Heart left ventricle (tissue), 16 donors: ENCODE measurements at regions not wholly inside any gene's neighbourhood (a gene's known extent, or its start where the extent isn't known, plus 50 kb on each side); places are given as distances from the start of the nearest gene placed in this dataset.

Source experiments
- ATAC-seq, 4 donors: fragments of 200-7000 bp; cut with Tn5 transposase; one replicate each; pipeline ENCODE4 v1.9.1; 2020 to 2022; ENCODE audit warnings: moderate library complexity in 4 of 4, mild to moderate bottlenecking in 3 of 4, moderate number of reproducible peaks in 1 of 4
- DNase-seq, 5 donors: peaks; one replicate each; pipeline ENCODE4 v3.0.0-alpha.2; 2020
- H3K27ac ChIP-seq, 12 donors: fragments of 200-600 bp; sonication (generic) in 4 of 12; one replicate each; pipeline versions ENCODE4 v1.5.0 to v1.8.0; 2016 to 2022; ENCODE audit warnings: mild to moderate bottlenecking in 2 of 12
- H3K27me3 ChIP-seq, 9 donors: fragments of 200-600 bp; sonication (generic) in 2 of 9; one replicate each; pipeline versions ENCODE4 v1.5.1 to v1.8.0; 2016 to 2022; ENCODE audit warnings: mild to moderate bottlenecking in 3 of 9
- H3K36me3 ChIP-seq, 9 donors: fragments of 200-600 bp; sonication (generic) in 2 of 9; one replicate each; pipeline versions ENCODE4 v1.5.0 to v1.8.0; 2018 to 2022; ENCODE audit warnings: mild to moderate bottlenecking in 2 of 9
- H3K4me1 ChIP-seq, 12 donors: fragments of 200-600 bp; sonication (generic) in 4 of 12; one replicate each; pipeline versions ENCODE4 v1.5.0 to v1.8.0; 2016 to 2022; ENCODE audit warnings: mild to moderate bottlenecking in 3 of 12
- H3K4me3 ChIP-seq, 12 donors: fragments of 200-600 bp; sonication (generic) in 4 of 12; one replicate each; pipeline versions ENCODE4 v1.5.0 to v1.8.0; 2017 to 2022; ENCODE audit warnings: mild to moderate bottlenecking in 9 of 12, moderate library complexity in 4 of 12
- H3K9me3 ChIP-seq, 12 donors: fragments of 200-600 bp; sonication (generic) in 4 of 12; one replicate each; pipeline versions ENCODE4 v1.5.0 to v1.8.0; 2016 to 2022; ENCODE audit warnings: mild to moderate bottlenecking in 1 of 12
- POLR2A ChIP-seq, 2 donors: fragments of 450-650 bp; IDR thresholded peaks; one replicate each; pipeline ENCODE4 v1.6.1; 2017; ENCODE audit warnings: antibody characterized with exemption in 2 of 2, mild to moderate bottlenecking in 2 of 2, moderate library complexity in 2 of 2
- WGBS, 4 donors: extraction: QIAGEN DNeasy Blood & Tissue Kit in 2 of 4; methylation state at CpG; one replicate each; pipeline versions ENCODE4 v1.1.5 to v1.1.7; 2013 to 2018; 5-methylcytosine and 5-hydroxymethylcytosine counted together
- intact Hi-C, 10 donors: fragments of 100-400 bp; cut with DNase I; formaldehyde crosslinking; loops; one replicate each; pipeline versions ENCODE4 v1.11.1 to v1.14.2; 2022
- TF ChIP-seq, protein P1 (sequence below), 12 donors: fragments of 200-600 bp; sonication (generic) in 4 of 12; IDR thresholded peaks; one replicate each; pipeline versions ENCODE4 v1.5.0 to v1.8.0; 2018 to 2022; ENCODE audit warnings: antibody characterized with exemption in 12 of 12, mild to moderate bottlenecking in 5 of 12
- donor health status: ischemic (EF 13 %, LVEDD 7.1; RV severe dilation, severe dysfunction).
- donor health status: healthy with polysubstance abuse.
- donor health status: DM: no; HTN: yes; CAD: no.
- donor health status: DM: no; HTN: no; CAD: no.
- donor health status: ischemic (EF 25% LVEDD 6.9; RV normal size, moderate dysfunction).
- donor health status: ischemic (EF 25% LVEDD 5.7; RV mildly dilated, moderate dysfunction).
- donor health status: healthy.
- donor health status: DM: yes; HTN: yes; CAD: no.
- donor health status: ischemic (EF 35%, LVEDD 5.7; RV mildly dilated, moderate dysfunction).
- donor health status: nonischemic (EF 11% LVEDD 7.7; RV severe dilation, severe dysfunction).
- donor health status: DM: yes; HTN: yes; CAD: no.
- donor health status: PGD.
- donor health status: ischemic (EF 29% LVEDD 5.4; RV normal size, mild dysfunction).
- donor health status: nonischemic (EF 23%, LVEDD 6.1; RV moderate dilation, normal function).

DNA sequence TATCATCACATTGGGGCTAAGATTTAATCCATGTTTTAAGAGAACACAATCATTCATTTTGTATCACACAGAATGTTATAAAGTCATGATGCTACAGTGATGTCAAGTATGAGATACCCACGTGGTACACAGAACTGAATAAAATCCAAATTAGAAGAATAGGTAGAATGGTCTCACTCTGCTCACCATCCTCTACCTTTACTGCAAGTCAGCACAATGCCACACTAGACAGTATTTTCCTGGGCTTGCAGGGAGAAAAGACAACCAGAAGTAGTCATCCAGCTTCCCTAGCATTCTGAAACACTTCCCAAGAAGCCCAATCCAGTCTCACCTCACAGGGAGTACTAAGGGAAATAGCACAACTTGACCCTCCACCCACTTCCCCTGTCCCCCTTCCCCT is 856.2 kb upstream of the NRXN1 start:
- H3K4me3 ChIP-seq, result no peak overlapping the region
- TF ChIP-seq POLR2A (IDR thresholded peaks at IDR 0.05), result no peak
- TF ChIP-seq, protein P1, sequence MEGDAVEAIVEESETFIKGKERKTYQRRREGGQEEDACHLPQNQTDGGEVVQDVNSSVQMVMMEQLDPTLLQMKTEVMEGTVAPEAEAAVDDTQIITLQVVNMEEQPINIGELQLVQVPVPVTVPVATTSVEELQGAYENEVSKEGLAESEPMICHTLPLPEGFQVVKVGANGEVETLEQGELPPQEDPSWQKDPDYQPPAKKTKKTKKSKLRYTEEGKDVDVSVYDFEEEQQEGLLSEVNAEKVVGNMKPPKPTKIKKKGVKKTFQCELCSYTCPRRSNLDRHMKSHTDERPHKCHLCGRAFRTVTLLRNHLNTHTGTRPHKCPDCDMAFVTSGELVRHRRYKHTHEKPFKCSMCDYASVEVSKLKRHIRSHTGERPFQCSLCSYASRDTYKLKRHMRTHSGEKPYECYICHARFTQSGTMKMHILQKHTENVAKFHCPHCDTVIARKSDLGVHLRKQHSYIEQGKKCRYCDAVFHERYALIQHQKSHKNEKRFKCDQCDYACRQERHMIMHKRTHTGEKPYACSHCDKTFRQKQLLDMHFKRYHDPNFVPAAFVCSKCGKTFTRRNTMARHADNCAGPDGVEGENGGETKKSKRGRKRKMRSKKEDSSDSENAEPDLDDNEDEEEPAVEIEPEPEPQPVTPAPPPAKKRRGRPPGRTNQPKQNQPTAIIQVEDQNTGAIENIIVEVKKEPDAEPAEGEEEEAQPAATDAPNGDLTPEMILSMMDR (IDR thresholded peaks at IDR 0.05), result no peak
- intact Hi-C loops, result no loop called here

DNA sequence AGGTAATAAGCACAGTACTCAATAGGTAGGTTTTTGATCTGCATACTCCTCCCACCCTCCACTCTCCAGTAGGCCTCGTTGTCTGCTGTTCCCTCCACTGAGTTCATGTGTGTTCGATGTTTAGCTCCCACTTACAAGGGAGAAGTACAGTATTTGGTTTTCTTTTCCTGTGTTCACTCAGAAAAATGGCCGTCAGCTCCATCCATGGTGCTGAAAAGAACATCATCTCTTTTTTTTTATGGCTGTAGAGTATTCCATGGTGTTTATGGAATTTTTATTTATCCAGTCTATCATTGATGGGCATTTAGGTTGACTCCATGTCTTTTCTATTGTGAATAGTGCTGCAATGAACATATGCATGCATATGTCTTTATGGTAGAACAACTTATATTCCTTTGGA is 849.7 kb upstream of the NRXN1 start:
- H3K36me3 ChIP-seq, result no peaks in the 10 kb centered on the region
- TF ChIP-seq, protein P1 (IDR thresholded peaks at IDR 0.05), result no peak
- no peak for TF ChIP-seq POLR2A (IDR thresholded peaks at IDR 0.05)
- H3K27ac ChIP-seq, result no peak overlapping the region
- peaks cover 0 to 63% (median 11%) of the 10 kb centered on the region in 12 donors for H3K9me3 ChIP-seq
- ATAC-seq (no peak), DNase-seq (no peak)
- intact Hi-C loops, result no loop called here
- no peaks in the 10 kb centered on the region for H3K4me1 ChIP-seq
- no peaks in the 10 kb centered on the region for H3K27me3 ChIP-seq
- H3K4me3 ChIP-seq, result no peak overlapping the region
- 79 to 87% (median 82%) methylated on average over 3 of the region's 3 CpGs for whole genome bisulfite sequencing, 4 donors

More for the DNA sequence above, 856.2 kb upstream of the NRXN1 start:
- no peaks in the 10 kb centered on the region for H3K36me3 ChIP-seq
- no peaks in the 10 kb centered on the region for H3K4me1 ChIP-seq
- H3K9me3 ChIP-seq, result peaks cover 0 to 29% (median 3%) of the 10 kb centered on the region in 12 donors
- DNase-seq (no peak), ATAC-seq (no peak)
- H3K27me3 ChIP-seq, result no peaks in the 10 kb centered on the region
- H3K27ac ChIP-seq, result no peak overlapping the region
- 72 to 79% (median 74%) methylated on average over 1 of the region's 1 CpG for WGBS, 4 donors

DNA sequence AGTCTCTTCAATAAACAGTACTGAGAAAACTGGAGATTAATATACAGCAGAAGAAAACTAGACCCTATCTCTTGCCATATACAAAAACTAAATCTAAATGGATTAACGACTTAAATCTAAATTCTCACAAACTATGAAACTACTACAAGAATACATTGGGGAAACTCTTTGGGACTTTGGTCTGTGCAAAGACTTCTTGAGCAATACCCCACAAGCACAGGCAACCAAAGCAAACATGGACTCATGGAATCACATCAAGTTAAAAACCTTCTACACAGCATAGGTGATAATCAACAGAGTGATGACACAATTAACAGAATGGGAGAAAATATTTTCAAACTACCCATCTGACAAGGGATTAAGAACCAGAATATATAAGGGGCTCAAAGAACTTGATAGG is 848.2 kb upstream of the NRXN1 start:
- DNase-seq (no peak), ATAC-seq (no peak)
- intact Hi-C loops, result no loop called here
- no peak overlapping the region for H3K4me3 ChIP-seq
- H3K4me1 ChIP-seq, result no peaks in the 10 kb centered on the region
- TF ChIP-seq, protein P1 (IDR thresholded peaks at IDR 0.05), result no peak
- TF ChIP-seq POLR2A (IDR thresholded peaks at IDR 0.05), result no peak
- 66 to 88% (median 85%) methylated on average over 1 of the region's 1 CpG for WGBS, 4 donors
- no peak overlapping the region for H3K27ac ChIP-seq
- H3K27me3 ChIP-seq, result no peaks in the 10 kb centered on the region
- peaks cover 0 to 66% (median 15%) of the 10 kb centered on the region in 12 donors for H3K9me3 ChIP-seq
- H3K36me3 ChIP-seq, result no peaks in the 10 kb centered on the region

DNA sequence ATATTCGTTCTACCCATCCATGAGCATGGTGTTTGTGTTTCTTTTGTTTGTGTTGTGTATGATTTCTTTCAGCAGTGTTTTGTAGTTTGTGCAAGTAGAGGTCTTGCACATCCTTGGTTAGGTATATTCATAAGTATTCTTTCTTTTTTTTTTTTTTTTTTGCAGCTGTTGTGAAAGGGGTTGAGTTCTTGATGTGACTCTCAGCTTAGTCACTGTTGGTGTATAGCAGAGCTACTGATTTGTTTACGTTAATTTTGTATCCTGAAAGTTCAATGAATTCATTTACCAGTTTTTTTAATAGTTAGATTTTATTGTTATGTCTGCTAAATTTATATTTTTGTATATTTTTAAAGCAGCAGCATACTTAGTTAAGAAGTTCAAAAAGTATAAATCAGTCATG is 834.4 kb upstream of the NRXN1 start:
- no peak for DNase-seq
- TF ChIP-seq, protein P1 (IDR thresholded peaks at IDR 0.05), result no peak
- TF ChIP-seq POLR2A (IDR thresholded peaks at IDR 0.05), result no peak
- H3K4me1 ChIP-seq, result no peaks in the 10 kb centered on the region
- WGBS, 4 donors, result 85 to 94% (median 90%) methylated on average over 2 of the region's 2 CpGs
- H3K27me3 ChIP-seq, result no peaks in the 10 kb centered on the region
- no peak for ATAC-seq
- no peak overlapping the region for H3K27ac ChIP-seq
- no peak overlapping the region for H3K4me3 ChIP-seq
- H3K36me3 ChIP-seq, result no peaks in the 10 kb centered on the region
- H3K9me3 ChIP-seq, result peaks cover 0 to 16% (median 0%) of the 10 kb centered on the region in 12 donors
- intact Hi-C loops, result no loop called here
